GM19328 (cell line): ENCODE measurements at regions not wholly inside any gene's neighbourhood (a gene's known extent, or its start where the extent isn't known, plus 50 kb on each side); places are given as distances from the start of the nearest gene placed in this dataset.
"Not testable (repeated sequence)": the region's sequence is repeated elsewhere in the genome, so short reads cannot be mapped to it uniquely, and the experiment has no call there.

Experiments used
- ATAC-seq: cut with Tn5 transposase; IDR thresholded peaks from one replicate; pipeline ENCODE4 v1.9.1; 2021; ENCODE audit warnings: mild to moderate bottlenecking, moderate library complexity; ENCODE audit not compliant: unreplicated experiment

DNA sequence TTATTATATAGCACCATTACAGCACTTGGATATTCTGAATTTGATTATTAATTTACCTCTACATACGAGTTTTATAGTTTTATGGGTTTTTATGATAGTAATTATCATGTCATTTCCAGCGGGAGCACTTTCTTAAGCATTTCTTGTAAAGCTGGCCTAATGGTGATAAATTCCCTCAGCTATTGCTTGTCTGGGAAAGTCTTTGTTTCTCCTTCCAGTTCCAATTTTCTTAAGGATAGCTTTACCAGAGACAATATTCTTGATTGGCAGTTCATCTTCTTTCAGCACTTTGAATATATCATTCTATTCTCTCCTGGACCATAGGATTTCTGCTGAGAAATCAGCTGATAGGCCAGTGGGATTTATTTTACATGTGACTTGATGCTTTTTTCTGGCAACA is 505.4 kb downstream of the TMEM232 start:
- ATAC-seq: no peak

DNA sequence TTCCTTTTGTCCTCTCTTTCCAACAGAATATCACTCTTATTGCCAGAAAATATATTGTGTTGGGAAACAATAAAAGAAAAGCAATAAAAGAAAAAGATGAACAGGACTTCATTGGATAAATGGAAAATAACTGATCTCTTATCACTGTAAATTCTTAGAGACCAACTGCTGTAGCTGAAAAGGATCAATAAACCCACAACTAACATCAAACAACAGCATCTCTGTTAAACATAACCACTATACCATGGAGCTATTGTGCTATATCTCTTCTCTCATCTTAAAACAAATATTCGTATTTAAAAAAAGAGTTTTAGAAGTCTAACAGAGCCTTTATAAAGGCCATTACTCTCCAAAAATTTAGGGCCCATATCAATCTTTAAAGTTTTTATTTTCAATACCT is 502.4 kb downstream of the TMEM232 start:
- ATAC-seq: no peak

DNA sequence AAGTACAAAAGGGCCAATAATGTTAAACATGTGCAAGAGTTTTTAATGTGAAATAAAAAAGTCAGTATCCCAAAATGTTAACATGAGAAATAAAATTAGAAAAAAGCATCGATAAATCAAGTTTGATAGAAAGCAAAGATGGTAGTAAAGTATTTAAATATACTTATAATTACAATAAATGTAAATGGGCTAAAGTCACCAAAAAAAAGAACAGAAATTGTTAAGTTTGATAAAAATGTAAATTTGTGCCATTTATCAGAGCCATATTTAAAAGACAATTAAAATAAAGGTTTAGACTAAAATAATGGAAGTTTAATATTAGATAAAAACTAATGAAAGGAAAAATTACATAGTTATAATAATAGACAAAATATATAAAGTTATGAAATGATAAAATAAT is 500.5 kb downstream of the TMEM232 start:
- no peak for ATAC-seq

DNA sequence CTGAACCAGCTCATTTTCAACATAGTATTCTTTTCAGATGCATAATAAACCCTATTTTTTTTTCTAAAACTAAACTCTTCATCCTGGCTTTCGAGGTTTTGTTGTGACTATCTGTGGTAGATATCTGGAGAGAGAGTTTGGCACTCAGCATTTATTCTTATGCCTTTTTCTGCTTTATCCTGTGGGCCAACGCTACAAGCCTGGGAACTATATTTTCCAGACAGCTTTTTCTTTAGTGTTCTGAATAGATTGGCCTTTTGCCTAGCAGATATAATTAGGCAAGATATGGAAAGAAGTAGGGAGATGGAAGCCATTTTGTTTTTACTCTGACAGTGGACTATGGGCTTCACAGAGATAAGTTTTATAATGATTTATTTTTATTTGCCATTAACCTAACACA is 486.7 kb downstream of the TMEM232 start:
- ATAC-seq: no peak

DNA sequence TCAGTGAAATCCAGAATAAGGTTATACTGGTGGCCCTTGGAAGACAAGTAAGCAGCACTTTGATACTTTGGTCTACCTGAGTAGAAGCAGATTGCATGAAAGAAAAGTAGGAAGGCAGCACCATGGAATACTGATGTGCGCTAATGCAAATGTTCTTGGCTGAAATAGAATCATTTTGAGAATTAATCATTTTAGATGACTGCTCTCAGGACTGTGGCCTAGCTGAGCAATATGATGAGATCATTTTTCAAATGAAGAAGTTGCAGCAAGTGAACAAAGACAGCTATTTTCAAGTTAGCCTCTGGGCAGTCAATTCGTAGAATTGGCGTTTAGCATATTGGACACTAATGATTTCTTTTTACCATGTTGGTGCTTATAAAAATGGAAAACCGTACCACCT is 483.5 kb downstream of the TMEM232 start:
- ATAC-seq: no peak

DNA sequence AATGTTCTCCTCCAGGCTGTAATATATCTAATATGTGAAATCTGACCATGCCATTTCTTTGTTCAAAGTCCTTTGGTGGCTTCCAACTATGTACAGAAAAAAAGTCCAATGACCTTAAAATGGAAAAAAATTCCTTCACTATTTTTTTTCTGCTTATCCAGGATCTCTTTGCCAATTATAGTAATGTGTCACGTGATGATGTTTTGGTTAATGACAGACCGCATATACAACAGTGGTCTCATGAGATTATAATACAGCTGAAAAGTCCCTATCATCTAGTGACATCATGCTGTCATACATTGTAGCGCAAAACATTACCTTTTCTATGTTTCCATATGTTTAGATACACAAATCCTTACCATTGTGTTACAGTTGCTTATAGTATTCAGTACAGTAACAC is 477.6 kb downstream of the TMEM232 start:
- ATAC-seq: no peak

- ATAC-seq: no peak
These were observed 476.1 kb downstream of the TMEM232 start for GRCh38 chr5:110250355-110250754.

DNA sequence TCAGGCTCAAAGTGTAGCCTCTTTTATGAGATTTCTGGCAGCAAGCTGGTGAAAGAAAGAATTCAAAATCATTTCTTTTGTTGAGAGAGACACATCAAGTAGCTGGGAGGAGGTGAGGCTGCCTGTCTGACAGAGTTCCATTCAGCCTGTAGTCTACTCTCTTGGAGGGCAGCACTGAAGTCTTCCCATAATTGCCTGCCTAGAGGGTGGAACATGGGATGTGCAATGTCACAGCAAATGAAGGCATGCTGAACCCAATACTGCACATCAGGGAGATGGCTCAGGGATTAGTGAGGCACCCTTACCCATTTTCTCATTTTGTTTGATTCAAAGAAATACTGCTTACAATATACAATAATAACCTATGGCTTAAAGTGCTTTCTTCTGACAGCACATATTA is 475.7 kb downstream of the TMEM232 start:
- no peak for ATAC-seq

GRCh38 chr5:110251366-110251765 is 475.1 kb downstream of the TMEM232 start:
- ATAC-seq: no peak

GRCh38 chr5:110255194-110255593 is 471.3 kb downstream of the TMEM232 start:
- no peak for ATAC-seq

GRCh38 chr5:110256298-110256697 is 470.2 kb downstream of the TMEM232 start:
- ATAC-seq: no peak

DNA sequence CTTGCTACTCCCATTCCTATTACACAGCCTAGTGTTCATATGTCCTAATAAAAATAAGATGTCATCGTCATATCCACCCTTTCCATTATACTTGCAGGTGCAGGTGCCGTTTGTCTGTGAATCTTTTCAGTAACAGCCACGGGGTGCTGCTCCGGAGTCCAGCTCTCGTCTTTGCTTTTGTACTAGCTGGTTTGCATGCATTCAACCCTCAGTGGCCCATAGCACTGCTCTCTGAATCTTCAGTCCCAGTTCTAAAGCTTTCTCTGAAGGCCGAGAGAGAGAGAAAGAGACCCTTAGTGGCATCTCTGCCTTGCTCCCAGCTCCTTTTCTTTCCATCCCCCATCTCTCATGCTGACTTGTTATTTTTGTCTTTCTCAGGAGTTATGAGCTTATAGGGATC is 468.5 kb downstream of the TMEM232 start:
- ATAC-seq: no peak

DNA sequence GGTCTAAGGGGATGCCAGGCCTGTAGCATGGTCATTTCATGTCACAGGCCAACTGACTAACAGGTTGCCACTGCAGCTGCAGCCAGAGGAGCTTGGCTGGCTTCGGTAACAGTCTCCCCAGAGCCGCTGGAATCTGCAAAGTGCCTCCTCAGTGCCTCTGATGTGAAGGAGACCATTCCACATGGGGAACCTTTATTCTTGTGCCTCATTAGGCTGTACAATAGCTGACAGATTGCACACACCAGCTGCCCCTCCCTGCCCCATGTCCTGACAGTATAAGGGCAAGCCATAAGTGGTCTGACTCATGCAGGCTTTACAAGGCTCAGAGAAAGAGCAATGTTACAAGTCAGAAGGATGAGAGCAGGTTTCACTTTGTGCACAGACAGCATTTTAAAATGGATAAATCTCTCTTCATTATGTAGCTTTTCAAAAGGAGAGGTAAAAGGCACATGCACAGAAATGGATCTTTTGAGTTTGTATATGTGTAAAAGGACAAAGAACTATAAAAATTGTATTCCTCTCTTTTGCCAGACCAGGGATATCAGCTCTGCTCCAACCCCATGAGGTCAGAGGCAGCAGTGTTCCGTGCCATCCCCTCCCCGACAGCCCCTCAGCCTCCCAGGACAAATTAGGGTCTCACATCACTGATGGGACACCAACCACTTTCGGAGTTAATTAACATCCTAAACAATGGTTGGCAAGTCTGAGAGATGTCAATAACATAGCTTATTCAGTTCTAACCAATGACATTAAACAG is 467.8 kb downstream of the TMEM232 start:
- no peak for ATAC-seq

GRCh38 chr5:110262749-110263148 is 463.7 kb downstream of the TMEM232 start:
- no peak for ATAC-seq

- no peak for ATAC-seq
These were observed 461.8 kb downstream of the TMEM232 start for GRCh38 chr5:110264661-110265060.

GRCh38 chr5:110265162-110265561 is 461.3 kb downstream of the TMEM232 start:
- ATAC-seq: no peak

GRCh38 chr5:110267714-110268113 is 458.8 kb downstream of the TMEM232 start:
- no peak for ATAC-seq

DNA sequence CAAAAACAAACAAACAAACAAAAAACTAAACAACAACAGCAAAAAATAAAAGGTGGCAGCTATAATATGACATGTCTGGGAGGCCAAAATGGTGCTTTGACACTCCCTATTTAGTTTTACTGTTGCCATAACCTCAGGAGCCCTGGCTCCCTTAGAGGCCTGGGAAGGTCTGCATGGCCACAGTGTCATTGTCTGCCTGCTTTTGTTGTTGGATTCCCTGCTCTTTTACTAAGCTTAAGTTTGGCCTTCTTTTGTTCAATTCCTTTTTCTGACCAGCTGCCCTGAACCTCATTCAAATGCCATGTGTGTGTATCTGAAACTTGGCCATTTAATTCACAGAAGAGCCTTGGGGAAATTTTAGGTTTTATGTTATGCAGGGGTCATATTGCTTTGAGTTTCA is 458.2 kb downstream of the TMEM232 start:
- ATAC-seq: no peak

DNA sequence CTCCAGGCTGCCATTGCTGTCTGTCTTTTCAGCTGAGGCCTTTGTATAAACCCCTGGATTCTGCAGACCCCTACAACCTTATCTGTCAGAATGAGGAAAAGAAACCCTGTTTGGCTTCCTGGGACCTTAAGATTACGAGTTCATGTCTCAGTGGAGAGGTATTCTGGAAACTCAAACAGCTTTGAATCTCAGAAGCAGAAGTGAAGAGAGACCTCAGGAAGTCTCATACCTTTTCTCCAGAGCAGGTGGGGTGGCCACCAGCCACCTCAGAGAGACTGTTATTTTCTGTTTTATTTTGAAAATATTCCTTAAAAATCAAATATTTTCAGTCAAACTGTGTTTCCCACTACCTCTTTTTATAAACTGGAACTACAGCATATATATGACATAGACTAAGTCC is 457.5 kb downstream of the TMEM232 start:
- no peak for ATAC-seq

GRCh38 chr5:110269478-110270142 is 456.9 kb downstream of the TMEM232 start:
- no peak for ATAC-seq

GRCh38 chr5:110275878-110276277 is 450.6 kb downstream of the TMEM232 start:
- no peak for ATAC-seq

DNA sequence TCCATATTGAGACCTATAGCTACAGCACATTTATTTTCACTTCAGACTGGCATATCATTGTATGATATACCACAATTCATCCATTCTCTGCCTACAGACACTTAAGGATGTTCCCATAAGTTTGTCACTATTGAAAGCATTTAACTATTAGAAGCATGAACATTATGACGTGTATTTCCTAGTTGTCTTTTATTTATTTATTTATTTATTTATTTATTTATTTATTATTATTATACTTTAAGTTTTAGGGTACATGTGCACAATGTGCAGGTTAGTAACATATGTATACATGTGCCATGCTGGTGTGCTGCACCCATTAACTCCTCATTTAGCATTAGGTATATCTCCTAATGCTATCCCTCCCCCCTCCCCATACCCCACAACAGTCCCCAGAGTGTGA is 448.0 kb downstream of the TMEM232 start:
- ATAC-seq: not testable (repeated sequence)

GRCh38 chr5:110284121-110284520 is 442.4 kb downstream of the TMEM232 start:
- not testable (repeated sequence) for ATAC-seq
